ENCODE measurements at regions not wholly inside any gene's neighbourhood (a gene's known extent, or its start where the extent isn't known, plus 50 kb on each side); places are given as distances from the start of the nearest gene placed in this dataset.

GRCh38 chr3:43915546-43915945, 224.8 kb downstream of the ABHD5 start:
- no peak for TF ChIP-seq CTCF (IDR thresholded peaks at IDR 0.05)
- intact Hi-C loops (cut with DNase I), result no loop called here
- no peak for DNase-seq
- H3K27ac ChIP-seq, result no peak overlapping the region
- H3K9me3 ChIP-seq, result peaks cover 0 to 7% (median 0%) of the 10 kb centered on the region in 11 donors
- H3K4me3 ChIP-seq, result no peak overlapping the region
- H3K27me3 ChIP-seq, result peaks cover 0 to 19% (median 10%) of the 10 kb centered on the region in 7 donors
- WGBS, 2 donors, result 77 to 83% methylated on average over 1 of the region's 1 CpG
- no peaks in the 10 kb centered on the region for H3K4me1 ChIP-seq
- no peak for ATAC-seq
- H3K36me3 ChIP-seq, result no peaks in the 10 kb centered on the region

GRCh38 chr3:43917361-43917760, 226.6 kb downstream of the ABHD5 start:
- no peaks in the 10 kb centered on the region for H3K4me1 ChIP-seq
- intact Hi-C loops (cut with DNase I), result no loop called here
- H3K27ac ChIP-seq, result no peak overlapping the region
- TF ChIP-seq CTCF (IDR thresholded peaks at IDR 0.05), result no peak
- H3K4me3 ChIP-seq, result no peak overlapping the region
- ATAC-seq (no peak), DNase-seq (no peak)
- peaks cover 0 to 7% (median 0%) of the 10 kb centered on the region in 11 donors for H3K9me3 ChIP-seq
- 89 to 90% methylated on average over 3 of the region's 3 CpGs for WGBS, 2 donors
- no peaks in the 10 kb centered on the region for H3K36me3 ChIP-seq
- peaks cover 0 to 32% (median 22%) of the 10 kb centered on the region in 7 donors for H3K27me3 ChIP-seq

- intact Hi-C loops (cut with DNase I), result no loop called here
- H3K9me3 ChIP-seq, result peaks cover 0 to 7% (median 0%) of the 10 kb centered on the region in 11 donors
- H3K36me3 ChIP-seq, result no peaks in the 10 kb centered on the region
- no peaks in the 10 kb centered on the region for H3K4me1 ChIP-seq
- no peak for TF ChIP-seq CTCF (IDR thresholded peaks at IDR 0.05)
- peaks cover 0 to 48% (median 38%) of the 10 kb centered on the region in 7 donors for H3K27me3 ChIP-seq
- 63 to 71% methylated on average over 7 of the region's 7 CpGs for WGBS, 2 donors
- H3K4me3 ChIP-seq, result no peak overlapping the region
- no peak for ATAC-seq
- no peak for DNase-seq
- no peak overlapping the region for H3K27ac ChIP-seq
These were observed 228.3 kb downstream of the ABHD5 start for GRCh38 chr3:43919029-43919428.

- 43 to 45% methylated on average over 8 of the region's 8 CpGs for WGBS, 2 donors
- intact Hi-C loops (cut with DNase I), result no loop called here
- ATAC-seq (no peak), DNase-seq (no peak)
- Histone ChIP-seq H3K4me1 (no peaks in the 10 kb centered on the region), H3K27ac (no peak overlapping the region), H3K36me3 (no peaks in the 10 kb centered on the region), H3K4me3 (no peak overlapping the region), H3K9me3 (peaks cover 0 to 7% (median 0%) of the 10 kb centered on the region in 11 donors), H3K27me3 (peaks cover 0 to 66% (median 51%) of the 10 kb centered on the region in 7 donors)
- no peak for TF ChIP-seq CTCF (IDR thresholded peaks at IDR 0.05)
These were observed 230.4 kb downstream of the ABHD5 start for GRCh38 chr3:43921056-43921648.
